Left ventricle myocardium inferior (tissue), 1 donor: ENCODE measurements at regions not wholly inside any gene's neighbourhood (a gene's known extent, or its start where the extent isn't known, plus 50 kb on each side); places are given as distances from the start of the nearest gene placed in this dataset.

Experiments
- DNase-seq: peaks from one replicate; pipeline ENCODE4 v3.0.0-alpha.2; 2020
- H3K27ac ChIP-seq: fragments of 200-600 bp; replicated peaks from 2 replicates; pipeline ENCODE4 v1.8.0; 2021
- H3K27me3 ChIP-seq: fragments of 200-600 bp; 2 replicates; pipeline ENCODE4 v1.8.0; 2021; ENCODE audit warnings: low read depth
- H3K36me3 ChIP-seq: fragments of 200-600 bp; 2 replicates; pipeline ENCODE4 v1.8.0; 2021
- H3K4me1 ChIP-seq: fragments of 200-600 bp; 2 replicates; pipeline ENCODE4 v1.8.0; 2021
- H3K4me3 ChIP-seq: fragments of 200-600 bp; 2 replicates; pipeline ENCODE4 v1.8.0; 2021; ENCODE audit warnings: mild to moderate bottlenecking, moderate library complexity
- H3K9me3 ChIP-seq: fragments of 200-600 bp; replicated peaks from 2 replicates; pipeline ENCODE4 v1.8.0; 2021
- intact Hi-C: fragments of 100-400 bp; cut with micrococcal nuclease; formaldehyde crosslinking; loops from one replicate; pipeline ENCODE4 v1.11.0; 2022
- TF ChIP-seq, protein P1 (sequence below): fragments of 200-600 bp; IDR thresholded peaks from 2 replicates; pipeline ENCODE4 v1.8.0; 2021; ENCODE audit warnings: antibody characterized with exemption, mild to moderate bottlenecking, borderline replicate concordance
- donor health status: DM: no; HTN: yes; CAD: no; lungs with severe emphysema.

DNA sequence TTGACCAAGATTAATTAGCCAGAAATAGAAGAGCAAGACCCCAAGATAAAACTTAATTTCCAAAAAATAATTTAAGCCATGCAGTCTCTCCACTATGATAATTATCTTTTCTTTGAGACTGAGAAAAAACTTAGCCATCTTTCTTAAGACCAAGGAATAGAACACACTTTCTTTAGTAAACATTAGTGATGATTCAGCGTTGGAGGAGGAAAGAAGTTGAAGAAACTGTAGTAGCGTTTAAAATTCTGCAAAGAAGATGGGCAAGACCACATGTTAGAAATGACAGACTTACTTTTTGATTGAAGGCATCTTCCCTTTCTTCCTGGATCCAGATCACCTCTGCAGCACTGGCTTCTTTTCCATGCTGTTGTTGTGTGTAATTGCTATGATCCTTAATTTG lies 124.8 kb upstream of the RASSF8 start:
- no peaks in the 10 kb centered on the region for H3K36me3 ChIP-seq
- no peaks in the 10 kb centered on the region for H3K4me1 ChIP-seq
- H3K9me3 ChIP-seq = peaks cover 11% of the 10 kb centered on the region
- TF ChIP-seq, protein P1, sequence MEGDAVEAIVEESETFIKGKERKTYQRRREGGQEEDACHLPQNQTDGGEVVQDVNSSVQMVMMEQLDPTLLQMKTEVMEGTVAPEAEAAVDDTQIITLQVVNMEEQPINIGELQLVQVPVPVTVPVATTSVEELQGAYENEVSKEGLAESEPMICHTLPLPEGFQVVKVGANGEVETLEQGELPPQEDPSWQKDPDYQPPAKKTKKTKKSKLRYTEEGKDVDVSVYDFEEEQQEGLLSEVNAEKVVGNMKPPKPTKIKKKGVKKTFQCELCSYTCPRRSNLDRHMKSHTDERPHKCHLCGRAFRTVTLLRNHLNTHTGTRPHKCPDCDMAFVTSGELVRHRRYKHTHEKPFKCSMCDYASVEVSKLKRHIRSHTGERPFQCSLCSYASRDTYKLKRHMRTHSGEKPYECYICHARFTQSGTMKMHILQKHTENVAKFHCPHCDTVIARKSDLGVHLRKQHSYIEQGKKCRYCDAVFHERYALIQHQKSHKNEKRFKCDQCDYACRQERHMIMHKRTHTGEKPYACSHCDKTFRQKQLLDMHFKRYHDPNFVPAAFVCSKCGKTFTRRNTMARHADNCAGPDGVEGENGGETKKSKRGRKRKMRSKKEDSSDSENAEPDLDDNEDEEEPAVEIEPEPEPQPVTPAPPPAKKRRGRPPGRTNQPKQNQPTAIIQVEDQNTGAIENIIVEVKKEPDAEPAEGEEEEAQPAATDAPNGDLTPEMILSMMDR = no peak
- H3K27me3 ChIP-seq = no peaks in the 10 kb centered on the region
- intact Hi-C loops = no loop called here
- H3K4me3 ChIP-seq = no peak overlapping the region
- no peak for DNase-seq
- no peak overlapping the region for H3K27ac ChIP-seq

GRCh38 chr12:25835385-25835784 lies 123.1 kb upstream of the RASSF8 start:
- intact Hi-C loops = no loop called here
- peaks cover 11% of the 10 kb centered on the region for H3K9me3 ChIP-seq
- H3K27ac ChIP-seq = no peak overlapping the region
- no peak overlapping the region for H3K4me3 ChIP-seq
- TF ChIP-seq, protein P1 = no peak
- no peaks in the 10 kb centered on the region for H3K4me1 ChIP-seq
- H3K36me3 ChIP-seq = no peaks in the 10 kb centered on the region
- no peaks in the 10 kb centered on the region for H3K27me3 ChIP-seq
- no peak for DNase-seq

GRCh38 chr12:25838007-25838406 lies 120.5 kb upstream of the RASSF8 start:
- Histone ChIP-seq H3K36me3 (no peaks in the 10 kb centered on the region), H3K9me3 (peaks cover 11% of the 10 kb centered on the region), H3K27ac (no peak overlapping the region), H3K4me3 (no peak overlapping the region), H3K27me3 (no peaks in the 10 kb centered on the region), H3K4me1 (no peaks in the 10 kb centered on the region)
- no peak for DNase-seq
- TF ChIP-seq, protein P1 = no peak
- intact Hi-C loops = no loop called here

DNA sequence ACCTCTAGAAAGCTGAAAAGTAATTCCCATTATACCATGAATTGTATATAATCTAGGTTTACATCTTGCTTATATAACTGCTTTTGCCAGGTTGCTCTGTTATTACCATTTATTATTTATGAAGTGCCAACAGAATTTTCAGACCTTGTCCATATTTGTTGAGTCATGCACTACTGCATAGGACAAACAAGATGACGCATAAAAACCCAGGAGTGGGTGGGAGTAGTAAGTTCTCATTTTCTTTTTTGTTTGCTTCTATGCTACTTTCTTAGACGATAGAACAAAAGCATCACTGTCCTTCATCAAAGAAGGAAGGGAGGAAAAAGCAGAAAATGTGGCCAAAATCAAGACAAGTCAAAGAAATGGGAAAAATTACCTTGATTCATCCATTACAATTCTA lies 119.0 kb upstream of the RASSF8 start:
- Histone ChIP-seq H3K4me3 (no peak overlapping the region), H3K36me3 (no peaks in the 10 kb centered on the region), H3K4me1 (no peaks in the 10 kb centered on the region), H3K9me3 (peaks cover 11% of the 10 kb centered on the region), H3K27me3 (no peaks in the 10 kb centered on the region), H3K27ac (no peak overlapping the region)
- TF ChIP-seq, protein P1 = no peak
- DNase-seq = no peak
- intact Hi-C loops = no loop called here

GRCh38 chr12:25840678-25841465 lies 117.6 kb upstream of the RASSF8 start:
- Histone ChIP-seq H3K4me1 (no peaks in the 10 kb centered on the region), H3K27ac (no peak overlapping the region), H3K9me3 (peaks cover 11% of the 10 kb centered on the region), H3K27me3 (no peaks in the 10 kb centered on the region), H3K36me3 (no peaks in the 10 kb centered on the region), H3K4me3 (no peak overlapping the region)
- intact Hi-C loops = no loop called here
- no peak for DNase-seq
- TF ChIP-seq, protein P1 = no peak
